ENCODE measurements at regions not wholly inside any gene's neighbourhood (a gene's known extent, or its start where the extent isn't known, plus 50 kb on each side); places are given as distances from the start of the nearest gene placed in this dataset.

DNA sequence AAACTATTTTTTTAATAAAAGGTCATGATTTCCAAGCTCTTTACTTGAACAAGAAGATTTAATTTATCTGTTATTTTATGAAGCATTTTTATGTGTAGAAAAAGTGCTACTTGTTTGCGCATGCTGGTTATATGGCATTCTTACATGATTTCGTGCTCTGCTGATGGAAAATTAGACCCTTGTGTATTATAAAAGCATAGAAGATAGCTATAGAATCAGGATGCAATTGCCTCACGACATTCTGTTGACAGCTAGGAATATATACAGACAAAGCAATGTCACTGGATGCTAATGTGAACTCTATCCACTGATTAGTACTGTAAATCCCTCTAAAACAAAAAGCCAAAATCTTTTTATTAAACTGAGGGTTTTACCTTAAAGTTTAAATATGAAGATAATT is 255.9 kb downstream of the MDFIC start:
- no peak for TF ChIP-seq ZNF423 (tag by site-specific recombination; IDR thresholded peaks at IDR 0.05)
- TF ChIP-seq, protein P1, sequence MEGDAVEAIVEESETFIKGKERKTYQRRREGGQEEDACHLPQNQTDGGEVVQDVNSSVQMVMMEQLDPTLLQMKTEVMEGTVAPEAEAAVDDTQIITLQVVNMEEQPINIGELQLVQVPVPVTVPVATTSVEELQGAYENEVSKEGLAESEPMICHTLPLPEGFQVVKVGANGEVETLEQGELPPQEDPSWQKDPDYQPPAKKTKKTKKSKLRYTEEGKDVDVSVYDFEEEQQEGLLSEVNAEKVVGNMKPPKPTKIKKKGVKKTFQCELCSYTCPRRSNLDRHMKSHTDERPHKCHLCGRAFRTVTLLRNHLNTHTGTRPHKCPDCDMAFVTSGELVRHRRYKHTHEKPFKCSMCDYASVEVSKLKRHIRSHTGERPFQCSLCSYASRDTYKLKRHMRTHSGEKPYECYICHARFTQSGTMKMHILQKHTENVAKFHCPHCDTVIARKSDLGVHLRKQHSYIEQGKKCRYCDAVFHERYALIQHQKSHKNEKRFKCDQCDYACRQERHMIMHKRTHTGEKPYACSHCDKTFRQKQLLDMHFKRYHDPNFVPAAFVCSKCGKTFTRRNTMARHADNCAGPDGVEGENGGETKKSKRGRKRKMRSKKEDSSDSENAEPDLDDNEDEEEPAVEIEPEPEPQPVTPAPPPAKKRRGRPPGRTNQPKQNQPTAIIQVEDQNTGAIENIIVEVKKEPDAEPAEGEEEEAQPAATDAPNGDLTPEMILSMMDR (tag by site-specific recombination; IDR thresholded peaks at IDR 0.05) = no peak
- TF ChIP-seq, protein P2, sequence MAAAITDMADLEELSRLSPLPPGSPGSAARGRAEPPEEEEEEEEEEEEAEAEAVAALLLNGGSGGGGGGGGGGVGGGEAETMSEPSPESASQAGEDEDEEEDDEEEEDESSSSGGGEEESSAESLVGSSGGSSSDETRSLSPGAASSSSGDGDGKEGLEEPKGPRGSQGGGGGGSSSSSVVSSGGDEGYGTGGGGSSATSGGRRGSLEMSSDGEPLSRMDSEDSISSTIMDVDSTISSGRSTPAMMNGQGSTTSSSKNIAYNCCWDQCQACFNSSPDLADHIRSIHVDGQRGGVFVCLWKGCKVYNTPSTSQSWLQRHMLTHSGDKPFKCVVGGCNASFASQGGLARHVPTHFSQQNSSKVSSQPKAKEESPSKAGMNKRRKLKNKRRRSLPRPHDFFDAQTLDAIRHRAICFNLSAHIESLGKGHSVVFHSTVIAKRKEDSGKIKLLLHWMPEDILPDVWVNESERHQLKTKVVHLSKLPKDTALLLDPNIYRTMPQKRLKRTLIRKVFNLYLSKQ (tag by site-specific recombination; IDR thresholded peaks at IDR 0.05; ENCODE audit: borderline replicate concordance) = no peak
- no peak for TF ChIP-seq TRIM28 (IDR thresholded peaks at IDR 0.05; ENCODE audit: borderline replicate concordance, low read length)
- no peak for TF ChIP-seq ZNF555 (tag by site-specific recombination; conservative IDR thresholded peaks at IDR 0.05)
- TF ChIP-seq ZNF514 (tag by site-specific recombination; IDR thresholded peaks at IDR 0.05) = no peak
- TF ChIP-seq, protein P3, sequence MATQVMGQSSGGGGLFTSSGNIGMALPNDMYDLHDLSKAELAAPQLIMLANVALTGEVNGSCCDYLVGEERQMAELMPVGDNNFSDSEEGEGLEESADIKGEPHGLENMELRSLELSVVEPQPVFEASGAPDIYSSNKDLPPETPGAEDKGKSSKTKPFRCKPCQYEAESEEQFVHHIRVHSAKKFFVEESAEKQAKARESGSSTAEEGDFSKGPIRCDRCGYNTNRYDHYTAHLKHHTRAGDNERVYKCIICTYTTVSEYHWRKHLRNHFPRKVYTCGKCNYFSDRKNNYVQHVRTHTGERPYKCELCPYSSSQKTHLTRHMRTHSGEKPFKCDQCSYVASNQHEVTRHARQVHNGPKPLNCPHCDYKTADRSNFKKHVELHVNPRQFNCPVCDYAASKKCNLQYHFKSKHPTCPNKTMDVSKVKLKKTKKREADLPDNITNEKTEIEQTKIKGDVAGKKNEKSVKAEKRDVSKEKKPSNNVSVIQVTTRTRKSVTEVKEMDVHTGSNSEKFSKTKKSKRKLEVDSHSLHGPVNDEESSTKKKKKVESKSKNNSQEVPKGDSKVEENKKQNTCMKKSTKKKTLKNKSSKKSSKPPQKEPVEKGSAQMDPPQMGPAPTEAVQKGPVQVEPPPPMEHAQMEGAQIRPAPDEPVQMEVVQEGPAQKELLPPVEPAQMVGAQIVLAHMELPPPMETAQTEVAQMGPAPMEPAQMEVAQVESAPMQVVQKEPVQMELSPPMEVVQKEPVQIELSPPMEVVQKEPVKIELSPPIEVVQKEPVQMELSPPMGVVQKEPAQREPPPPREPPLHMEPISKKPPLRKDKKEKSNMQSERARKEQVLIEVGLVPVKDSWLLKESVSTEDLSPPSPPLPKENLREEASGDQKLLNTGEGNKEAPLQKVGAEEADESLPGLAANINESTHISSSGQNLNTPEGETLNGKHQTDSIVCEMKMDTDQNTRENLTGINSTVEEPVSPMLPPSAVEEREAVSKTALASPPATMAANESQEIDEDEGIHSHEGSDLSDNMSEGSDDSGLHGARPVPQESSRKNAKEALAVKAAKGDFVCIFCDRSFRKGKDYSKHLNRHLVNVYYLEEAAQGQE (tag by site-specific recombination; IDR thresholded peaks at IDR 0.05) = no peak
